ENCODE measurements at regions not wholly inside any gene's neighbourhood (a gene's known extent, or its start where the extent isn't known, plus 50 kb on each side); places are given as distances from the start of the nearest gene placed in this dataset.
"Not testable (repeated sequence)": the region's sequence is repeated elsewhere in the genome, so short reads cannot be mapped to it uniquely, and the experiment has no call there.

- DNase-seq (ENCODE audit: low spot score), result no peak
Observed at GRCh38 chr20:19026121-19026878, 186.1 kb upstream of the SLC24A3 start.

GRCh38 chr20:19026901-19027644 lies 185.4 kb upstream of the SLC24A3 start:
- DNase-seq (ENCODE audit: low spot score), result no peak

GRCh38 chr20:19027971-19028370 lies 184.5 kb upstream of the SLC24A3 start:
- no peak for DNase-seq (ENCODE audit: low spot score)

GRCh38 chr20:19041787-19042186 lies 170.7 kb upstream of the SLC24A3 start:
- DNase-seq (ENCODE audit: low spot score), result no peak

- no peak for DNase-seq (ENCODE audit: low spot score)
Observed at GRCh38 chr20:19045371-19045770, 167.1 kb upstream of the SLC24A3 start.

- no peak for DNase-seq (ENCODE audit: low spot score)
Observed at GRCh38 chr20:19047040-19047950, 165.1 kb upstream of the SLC24A3 start.

- DNase-seq (ENCODE audit: low spot score), result no peak
Observed at GRCh38 chr20:19047951-19048296, 164.5 kb upstream of the SLC24A3 start.

- no peak for DNase-seq (ENCODE audit: low spot score)
Observed at GRCh38 chr20:19048995-19049501, 163.4 kb upstream of the SLC24A3 start.

GRCh38 chr20:19049514-19049913 lies 162.9 kb upstream of the SLC24A3 start:
- no peak for DNase-seq (ENCODE audit: low spot score)

GRCh38 chr20:19056909-19057308 lies 155.5 kb upstream of the SLC24A3 start:
- no peak for DNase-seq (ENCODE audit: low spot score)

- DNase-seq (ENCODE audit: low spot score), result not testable (repeated sequence)
Observed at GRCh38 chr20:19064788-19065187, 147.7 kb upstream of the SLC24A3 start.

GRCh38 chr20:19067986-19068385 lies 144.5 kb upstream of the SLC24A3 start:
- no peak for DNase-seq (ENCODE audit: low spot score)

- no peak for DNase-seq (ENCODE audit: low spot score)
Observed at GRCh38 chr20:19070026-19070425, 142.4 kb upstream of the SLC24A3 start.

GRCh38 chr20:19070681-19071445 lies 141.6 kb upstream of the SLC24A3 start:
- DNase-seq (ENCODE audit: low spot score), result no peak

- DNase-seq (ENCODE audit: low spot score), result no peak
Observed at GRCh38 chr20:19071446-19071725, 141.1 kb upstream of the SLC24A3 start.

- DNase-seq (ENCODE audit: low spot score), result no peak
Observed at GRCh38 chr20:19071902-19072498, 140.4 kb upstream of the SLC24A3 start.

- DNase-seq (ENCODE audit: low spot score), result no peak
Observed at GRCh38 chr20:19072988-19073387, 139.5 kb upstream of the SLC24A3 start.

- DNase-seq (ENCODE audit: low spot score), result no peak
Observed at GRCh38 chr20:19073584-19074218, 138.7 kb upstream of the SLC24A3 start.

GRCh38 chr20:19074356-19074755 lies 138.1 kb upstream of the SLC24A3 start:
- DNase-seq (ENCODE audit: low spot score), result no peak

- no peak for DNase-seq (ENCODE audit: low spot score)
Observed at GRCh38 chr20:19074828-19075516, 137.5 kb upstream of the SLC24A3 start.

Measured in putamen (tissue), 1 donor.